Astrocyte (in vitro differentiated cells and primary cell): ENCODE measurements at regions not wholly inside any gene's neighbourhood (a gene's known extent, or its start where the extent isn't known, plus 50 kb on each side); places are given as distances from the start of the nearest gene placed in this dataset.

Source experiments
- DNase-seq: peaks from one replicate; pipeline ENCODE4 v3.0.0-alpha.2; 2010; ENCODE audit warnings: low read depth
- FAIRE-seq: peaks from 2 replicates; lab custom pipeline; 2011; peaks lifted over from hg19 to GRCh38; lab: Jason Lieb, UNC
- H2AFZ ChIP-seq: 2 replicates; pipeline ENCODE4 v1.6.0; 2012; ENCODE audit warnings: low read depth, low read length, inconsistent platforms
- H3K27ac ChIP-seq: 2 replicates; pipeline ENCODE4 v1.5.1; 2011; ENCODE audit warnings: low read depth, low read length, inconsistent platforms
- H3K27me3 ChIP-seq: 2 replicates; pipeline ENCODE4 v1.6.0; 2011; ENCODE audit warnings: low read length, inconsistent platforms; ENCODE audit not compliant: insufficient read depth
- H3K36me3 ChIP-seq: 2 replicates; pipeline ENCODE4 v1.5.1; 2011; ENCODE audit warnings: low read length, inconsistent platforms; ENCODE audit not compliant: insufficient read depth
- H3K4me1 ChIP-seq: 2 replicates; pipeline ENCODE4 v1.5.1; 2011; ENCODE audit warnings: low read length, inconsistent platforms; ENCODE audit not compliant: insufficient read depth
- H3K4me2 ChIP-seq: 2 replicates; pipeline ENCODE4 v1.6.0; 2012; ENCODE audit warnings: low read length, inconsistent platforms
- H3K4me3 ChIP-seq: 2 replicates; pipeline ENCODE4 v1.5.1; 2011; ENCODE audit warnings: low read depth, mild to moderate bottlenecking, low read length, inconsistent platforms; ENCODE audit not compliant: insufficient read depth
- H3K79me2 ChIP-seq: 2 replicates; pipeline ENCODE4 v1.6.0; 2012; ENCODE audit warnings: mild to moderate bottlenecking, low read length, inconsistent platforms; ENCODE audit not compliant: insufficient read depth
- H3K9ac ChIP-seq: 2 replicates; pipeline ENCODE4 v1.6.0; 2012; ENCODE audit warnings: mild to moderate bottlenecking, low read length, inconsistent platforms
- H3K9me3 ChIP-seq: 2 replicates; pipeline ENCODE4 v1.5.1; 2012; ENCODE audit warnings: low read depth, mild to moderate bottlenecking, low read length, inconsistent platforms; ENCODE audit not compliant: insufficient read depth
- H4K20me1 ChIP-seq: 2 replicates; pipeline ENCODE4 v1.6.0; 2012; ENCODE audit warnings: low read length, inconsistent platforms; ENCODE audit not compliant: insufficient read depth
- H3K27ac Mint-ChIP-seq: one replicate; pipeline ENCODE4 v1.8.0; 2021; ENCODE audit warnings: mild to moderate bottlenecking, mixed read lengths; ENCODE audit not compliant: unreplicated experiment
- H3K27me3 Mint-ChIP-seq: one replicate; pipeline ENCODE4 v1.8.0; 2021; ENCODE audit warnings: low read depth, mixed read lengths; ENCODE audit not compliant: unreplicated experiment
- H3K36me3 Mint-ChIP-seq: one replicate; pipeline ENCODE4 v1.8.0; 2021; ENCODE audit warnings: low read depth, mixed read lengths; ENCODE audit not compliant: unreplicated experiment
- H3K4me1 Mint-ChIP-seq: one replicate; pipeline ENCODE4 v1.8.0; 2021; ENCODE audit warnings: low read depth, mixed read lengths; ENCODE audit not compliant: unreplicated experiment
- H3K4me3 Mint-ChIP-seq: one replicate; pipeline ENCODE4 v1.8.0; 2021; ENCODE audit warnings: mild to moderate bottlenecking, moderate library complexity, mixed read lengths; ENCODE audit not compliant: unreplicated experiment
- H3K9me3 Mint-ChIP-seq: one replicate; pipeline ENCODE4 v1.8.0; 2021; ENCODE audit warnings: mild to moderate bottlenecking, mixed read lengths; ENCODE audit not compliant: unreplicated experiment
- CTCF ChIP-seq: IDR thresholded peaks from 2 replicates; pipeline ENCODE4 v1.5.1; 2011; ENCODE audit warnings: low read depth, mild to moderate bottlenecking, inconsistent platforms, low read length, moderate library complexity; ENCODE audit not compliant: insufficient read depth
- EZH2 ChIP-seq: IDR thresholded peaks from 2 replicates; pipeline ENCODE4 v1.6.1; 2012; ENCODE audit warnings: mild to moderate bottlenecking, low read length, inconsistent platforms; ENCODE audit not compliant: insufficient read depth

- no peaks in the 10 kb centered on the region for H3K4me1 Mint-ChIP-seq
- DNase-seq (no peak), FAIRE-seq (no peak)
- no peak overlapping the region for H3K4me3 ChIP-seq
- H3K27ac Mint-ChIP-seq: no peak overlapping the region
- H3K27me3 Mint-ChIP-seq: no peaks in the 10 kb centered on the region
- H2AFZ ChIP-seq: no peak overlapping the region
- H3K27me3 ChIP-seq: no peaks in the 10 kb centered on the region
- H3K9ac ChIP-seq: no peak overlapping the region
- H3K79me2 ChIP-seq: no peaks in the 10 kb centered on the region
- H3K4me3 Mint-ChIP-seq: no peak overlapping the region
- no peaks in the 10 kb centered on the region for H3K36me3 Mint-ChIP-seq
- no peak overlapping the region for H3K4me2 ChIP-seq
- no peak for TF ChIP-seq CTCF
- TF ChIP-seq EZH2: no peak
- H4K20me1 ChIP-seq: no peaks in the 10 kb centered on the region
- no peak overlapping the region for H3K27ac ChIP-seq
- H3K4me1 ChIP-seq: no peaks in the 10 kb centered on the region
- H3K9me3 ChIP-seq: peaks cover 7% of the 10 kb centered on the region
- H3K36me3 ChIP-seq: no peaks in the 10 kb centered on the region
- H3K9me3 Mint-ChIP-seq: peaks cover 25% of the 10 kb centered on the region
These were observed 493.7 kb upstream of the NUPR2 start for GRCh38 chr7:56609852-56610355.

- Histone ChIP-seq H3K27ac (no peak overlapping the region), H3K9ac (no peak overlapping the region), H3K4me1 (no peaks in the 10 kb centered on the region), H3K9me3 (peaks cover 3% of the 10 kb centered on the region), H3K79me2 (no peaks in the 10 kb centered on the region), H2AFZ (no peak overlapping the region), H3K4me3 (no peak overlapping the region), H4K20me1 (no peaks in the 10 kb centered on the region), H3K27me3 (no peaks in the 10 kb centered on the region), H3K36me3 (no peaks in the 10 kb centered on the region), H3K4me2 (no peak overlapping the region)
- H3K27ac Mint-ChIP-seq: no peak overlapping the region
- H3K9me3 Mint-ChIP-seq: peaks cover 13% of the 10 kb centered on the region
- H3K4me3 Mint-ChIP-seq: no peak overlapping the region
- TF ChIP-seq EZH2: no peak
- TF ChIP-seq CTCF: no peak
- FAIRE-seq (no peak), DNase-seq (no peak)
- no peaks in the 10 kb centered on the region for H3K36me3 Mint-ChIP-seq
- no peaks in the 10 kb centered on the region for H3K27me3 Mint-ChIP-seq
- no peaks in the 10 kb centered on the region for H3K4me1 Mint-ChIP-seq
These were observed 488.9 kb upstream of the NUPR2 start for GRCh38 chr7:56605146-56605545.

- Mint-ChIP-seq H3K9me3 (peaks cover 8% of the 10 kb centered on the region), H3K4me1 (no peaks in the 10 kb centered on the region), H3K4me3 (no peak overlapping the region), H3K27me3 (no peaks in the 10 kb centered on the region), H3K27ac (no peak overlapping the region), H3K36me3 (no peaks in the 10 kb centered on the region)
- Histone ChIP-seq H3K27me3 (no peaks in the 10 kb centered on the region), H3K9ac (no peak overlapping the region), H3K4me1 (no peaks in the 10 kb centered on the region), H4K20me1 (no peaks in the 10 kb centered on the region), H2AFZ (no peak overlapping the region), H3K36me3 (no peaks in the 10 kb centered on the region), H3K9me3 (peaks cover 9% of the 10 kb centered on the region), H3K27ac (no peak overlapping the region), H3K4me3 (no peak overlapping the region), H3K4me2 (no peak overlapping the region), H3K79me2 (no peaks in the 10 kb centered on the region)
- TF ChIP-seq EZH2 (no peak), CTCF (no peak)
- FAIRE-seq: no peak
- no peak for DNase-seq
These were observed 462.4 kb upstream of the NUPR2 start for GRCh38 chr7:56578612-56579011.
